Nephron (organoid): ENCODE measurements at regions not wholly inside any gene's neighbourhood (a gene's known extent, or its start where the extent isn't known, plus 50 kb on each side); places are given as distances from the start of the nearest gene placed in this dataset.

ENCODE experiments used
- H3K27ac Mint-ChIP-seq, 3 experiments: 2 replicates each; pipeline ENCODE4 v1.8.0; 2020; ENCODE audit warnings: mixed read lengths in 3 of 3, mild to moderate bottlenecking in 2 of 3, moderate library complexity in 1 of 3
- H3K27me3 Mint-ChIP-seq: 2 replicates; pipeline ENCODE4 v1.8.0; 2021; ENCODE audit warnings: low read depth, mild to moderate bottlenecking, moderate library complexity, mixed read lengths
- H3K36me3 Mint-ChIP-seq: 2 replicates; pipeline ENCODE4 v1.8.0; 2020; ENCODE audit warnings: low read depth, mixed read lengths
- H3K4me1 Mint-ChIP-seq: 2 replicates; pipeline ENCODE4 v1.8.0; 2020; ENCODE audit warnings: mixed read lengths
- H3K4me3 Mint-ChIP-seq, 3 experiments: 2 replicates each; pipeline ENCODE4 v1.8.0; 2020; ENCODE audit warnings: mild to moderate bottlenecking in 3 of 3, mixed read lengths in 3 of 3, moderate library complexity in 2 of 3
- H3K9me3 Mint-ChIP-seq: 2 replicates; pipeline ENCODE4 v1.8.0; 2020; ENCODE audit warnings: mixed read lengths
- TF ChIP-seq, protein P1 (sequence below), 3 experiments: fragments of 200-600 bp; sonication (generic); IDR thresholded peaks; one replicate each; pipeline ENCODE4 v1.5.0; 2021; ENCODE audit warnings: antibody characterized with exemption in 3 of 3; ENCODE audit not compliant: unreplicated experiment in 3 of 3

GRCh38 chr6:146885708-146886457, 287.1 kb downstream of the ADGB start:
- H3K27ac Mint-ChIP-seq, result peak overlapping the region; percentile 7 to 76 (median 49)
- no peak overlapping the region for H3K4me3 Mint-ChIP-seq
- H3K9me3 Mint-ChIP-seq, result no peaks in the 10 kb centered on the region
- peaks cover 20% of the 10 kb centered on the region for H3K4me1 Mint-ChIP-seq
- TF ChIP-seq, protein P1, sequence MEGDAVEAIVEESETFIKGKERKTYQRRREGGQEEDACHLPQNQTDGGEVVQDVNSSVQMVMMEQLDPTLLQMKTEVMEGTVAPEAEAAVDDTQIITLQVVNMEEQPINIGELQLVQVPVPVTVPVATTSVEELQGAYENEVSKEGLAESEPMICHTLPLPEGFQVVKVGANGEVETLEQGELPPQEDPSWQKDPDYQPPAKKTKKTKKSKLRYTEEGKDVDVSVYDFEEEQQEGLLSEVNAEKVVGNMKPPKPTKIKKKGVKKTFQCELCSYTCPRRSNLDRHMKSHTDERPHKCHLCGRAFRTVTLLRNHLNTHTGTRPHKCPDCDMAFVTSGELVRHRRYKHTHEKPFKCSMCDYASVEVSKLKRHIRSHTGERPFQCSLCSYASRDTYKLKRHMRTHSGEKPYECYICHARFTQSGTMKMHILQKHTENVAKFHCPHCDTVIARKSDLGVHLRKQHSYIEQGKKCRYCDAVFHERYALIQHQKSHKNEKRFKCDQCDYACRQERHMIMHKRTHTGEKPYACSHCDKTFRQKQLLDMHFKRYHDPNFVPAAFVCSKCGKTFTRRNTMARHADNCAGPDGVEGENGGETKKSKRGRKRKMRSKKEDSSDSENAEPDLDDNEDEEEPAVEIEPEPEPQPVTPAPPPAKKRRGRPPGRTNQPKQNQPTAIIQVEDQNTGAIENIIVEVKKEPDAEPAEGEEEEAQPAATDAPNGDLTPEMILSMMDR (IDR thresholded peaks at IDR 0.05; ENCODE audit: unreplicated experiment in 3 of 3), result no peak
- no peaks in the 10 kb centered on the region for H3K36me3 Mint-ChIP-seq
- H3K27me3 Mint-ChIP-seq, result peaks cover 5% of the 10 kb centered on the region

DNA sequence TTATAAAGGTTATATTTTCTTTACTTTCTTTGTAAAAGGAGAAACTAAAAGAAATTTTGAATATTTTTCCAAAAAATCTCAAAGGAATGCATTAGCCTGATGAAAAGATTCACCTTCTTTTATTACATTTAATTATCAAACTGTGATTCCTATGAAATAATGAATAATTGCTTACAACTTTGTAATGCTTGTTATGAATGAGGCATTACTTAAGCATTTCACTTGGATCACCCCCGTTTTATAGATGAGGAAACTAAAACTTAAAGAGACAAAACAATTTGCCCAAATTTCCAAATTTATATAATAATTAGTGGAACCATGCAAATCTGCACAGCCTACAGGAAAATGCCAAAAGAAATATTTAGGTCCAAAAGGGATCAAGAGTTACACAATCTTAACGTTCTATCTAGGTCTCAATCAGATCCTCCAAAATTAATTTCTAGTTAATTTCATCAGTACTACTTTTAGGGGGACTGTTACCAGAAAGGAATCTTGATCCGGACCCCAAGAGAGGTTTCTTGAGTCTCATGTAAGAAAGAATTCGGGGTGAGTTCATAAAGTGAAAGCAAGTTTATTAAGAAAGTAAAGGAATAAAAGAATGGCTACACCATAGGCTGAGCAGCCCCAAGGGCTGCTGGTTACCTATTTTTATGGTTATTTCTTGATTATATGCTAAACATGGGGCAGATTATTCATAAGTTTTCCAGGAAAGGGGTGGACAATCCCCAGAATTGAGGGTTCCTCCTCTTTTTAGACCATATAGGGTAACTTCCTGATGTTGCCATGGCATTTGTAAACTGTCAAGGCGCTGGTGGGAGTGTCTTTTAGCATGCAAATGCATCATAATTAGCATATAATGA, 288.0 kb downstream of the ADGB start:
- no peak overlapping the region for H3K4me3 Mint-ChIP-seq
- H3K27me3 Mint-ChIP-seq, result peaks cover 5% of the 10 kb centered on the region
- H3K4me1 Mint-ChIP-seq, result peaks cover 17% of the 10 kb centered on the region
- no peaks in the 10 kb centered on the region for H3K9me3 Mint-ChIP-seq
- TF ChIP-seq, protein P1 (IDR thresholded peaks at IDR 0.05; ENCODE audit: unreplicated experiment in 3 of 3), result no peak
- peak overlapping the region in 1 of 3 experiments; percentile 7 for H3K27ac Mint-ChIP-seq
- no peaks in the 10 kb centered on the region for H3K36me3 Mint-ChIP-seq

DNA sequence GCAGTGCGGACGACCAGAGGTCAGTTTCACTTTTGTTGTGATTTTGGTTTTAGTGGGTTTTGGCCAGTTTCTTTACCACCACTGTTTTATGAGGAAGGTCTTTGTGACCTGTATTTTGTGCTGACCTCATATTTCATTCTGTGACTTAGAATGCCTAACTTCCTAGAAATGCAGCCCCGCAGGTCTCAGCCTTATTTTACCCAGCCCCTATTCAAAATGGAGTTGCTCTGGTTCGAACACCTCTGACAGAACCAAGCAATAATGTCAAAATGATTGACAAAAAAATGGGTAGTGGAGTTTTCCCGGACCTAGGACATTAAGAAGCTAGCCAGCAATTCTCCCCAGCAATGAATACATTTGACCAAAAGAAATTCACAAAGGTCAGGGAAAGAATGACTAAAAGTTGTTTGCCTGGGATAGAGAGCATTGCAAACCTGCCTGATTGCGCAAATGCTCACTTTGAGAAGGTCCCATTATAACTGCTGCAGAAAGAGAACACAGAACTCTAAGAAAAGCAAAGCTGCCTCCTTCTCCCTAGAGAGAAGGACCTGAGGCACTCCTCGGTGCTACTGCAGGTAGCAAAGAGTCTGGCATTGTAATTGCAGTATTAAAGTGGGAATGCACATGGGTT, 288.8 kb downstream of the ADGB start:
- no peak overlapping the region for H3K4me3 Mint-ChIP-seq
- no peaks in the 10 kb centered on the region for H3K9me3 Mint-ChIP-seq
- TF ChIP-seq, protein P1 (IDR thresholded peaks at IDR 0.05; ENCODE audit: unreplicated experiment in 3 of 3), result no peak
- peak overlapping the region in 1 of 3 experiments; percentile 32 for H3K27ac Mint-ChIP-seq
- no peaks in the 10 kb centered on the region for H3K36me3 Mint-ChIP-seq
- H3K4me1 Mint-ChIP-seq, result peaks cover 18% of the 10 kb centered on the region
- peaks cover 5% of the 10 kb centered on the region for H3K27me3 Mint-ChIP-seq

DNA sequence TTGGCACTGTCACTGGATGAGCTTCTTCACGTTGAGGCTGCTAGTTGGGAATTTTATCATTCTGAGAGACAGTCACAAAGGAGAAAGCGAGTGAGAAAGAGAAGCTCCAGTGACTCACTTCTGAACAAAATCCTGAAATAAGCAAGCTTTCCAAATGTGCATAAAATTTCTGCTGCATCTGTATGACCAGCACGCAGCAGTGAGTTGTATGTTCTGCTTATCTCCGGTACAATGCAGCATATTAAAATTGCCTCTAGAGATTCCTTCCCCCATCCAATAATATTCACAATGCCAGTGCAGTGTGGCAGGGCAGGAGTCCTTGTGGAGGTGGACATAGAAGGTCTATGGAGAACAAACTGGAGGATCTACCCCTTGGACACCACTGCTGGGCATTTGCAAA, 290.5 kb downstream of the ADGB start:
- Mint-ChIP-seq H3K4me1 (peaks cover 18% of the 10 kb centered on the region), H3K27me3 (peaks cover 5% of the 10 kb centered on the region), H3K27ac (peak overlapping the region in 2 of 3 experiments; percentile 2 to 60), H3K9me3 (no peaks in the 10 kb centered on the region), H3K4me3 (no peak overlapping the region), H3K36me3 (no peaks in the 10 kb centered on the region)
- TF ChIP-seq, protein P1 (IDR thresholded peaks at IDR 0.05; ENCODE audit: unreplicated experiment in 3 of 3), result no peak

DNA sequence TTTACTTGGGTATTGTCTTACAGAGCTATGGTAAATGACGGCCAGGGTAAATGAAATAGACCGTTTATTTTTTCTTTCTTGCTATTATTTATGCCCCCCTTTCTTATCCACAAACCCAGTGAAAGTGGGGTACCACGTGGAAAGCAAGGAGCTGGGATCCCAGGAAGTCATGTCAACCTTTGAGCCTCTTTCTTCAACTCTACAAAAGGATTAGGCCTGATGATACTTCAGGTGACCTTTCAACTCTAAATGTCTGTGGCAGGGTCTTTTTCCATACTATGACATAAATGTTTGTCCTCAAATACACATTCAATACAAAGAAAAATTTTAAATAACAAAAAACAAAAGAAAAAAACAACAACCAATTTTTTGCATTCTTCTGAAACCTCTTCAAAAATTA, 291.4 kb downstream of the ADGB start:
- Mint-ChIP-seq H3K27me3 (peaks cover 5% of the 10 kb centered on the region), H3K27ac (peak overlapping the region in 1 of 3 experiments; percentile 60), H3K9me3 (no peaks in the 10 kb centered on the region), H3K4me3 (no peak overlapping the region), H3K4me1 (peaks cover 15% of the 10 kb centered on the region), H3K36me3 (no peaks in the 10 kb centered on the region)
- TF ChIP-seq, protein P1 (IDR thresholded peaks at IDR 0.05; ENCODE audit: unreplicated experiment in 3 of 3), result no peak
